Astrocyte (in vitro differentiated cells and primary cell): ENCODE measurements at regions not wholly inside any gene's neighbourhood (a gene's known extent, or its start where the extent isn't known, plus 50 kb on each side); places are given as distances from the start of the nearest gene placed in this dataset.

ENCODE experiments used
- DNase-seq: peaks from one replicate; pipeline ENCODE4 v3.0.0-alpha.2; 2010; ENCODE audit warnings: low read depth
- FAIRE-seq: peaks from 2 replicates; lab custom pipeline; 2011; peaks lifted over from hg19 to GRCh38; lab: Jason Lieb, UNC
- H2AFZ ChIP-seq: 2 replicates; pipeline ENCODE4 v1.6.0; 2012; ENCODE audit warnings: low read depth, low read length, inconsistent platforms
- H3K27ac ChIP-seq: 2 replicates; pipeline ENCODE4 v1.5.1; 2011; ENCODE audit warnings: low read depth, low read length, inconsistent platforms
- H3K27me3 ChIP-seq: 2 replicates; pipeline ENCODE4 v1.6.0; 2011; ENCODE audit warnings: low read length, inconsistent platforms; ENCODE audit not compliant: insufficient read depth
- H3K36me3 ChIP-seq: 2 replicates; pipeline ENCODE4 v1.5.1; 2011; ENCODE audit warnings: low read length, inconsistent platforms; ENCODE audit not compliant: insufficient read depth
- H3K4me1 ChIP-seq: 2 replicates; pipeline ENCODE4 v1.5.1; 2011; ENCODE audit warnings: low read length, inconsistent platforms; ENCODE audit not compliant: insufficient read depth
- H3K4me2 ChIP-seq: 2 replicates; pipeline ENCODE4 v1.6.0; 2012; ENCODE audit warnings: low read length, inconsistent platforms
- H3K4me3 ChIP-seq: 2 replicates; pipeline ENCODE4 v1.5.1; 2011; ENCODE audit warnings: low read depth, mild to moderate bottlenecking, low read length, inconsistent platforms; ENCODE audit not compliant: insufficient read depth
- H3K79me2 ChIP-seq: 2 replicates; pipeline ENCODE4 v1.6.0; 2012; ENCODE audit warnings: mild to moderate bottlenecking, low read length, inconsistent platforms; ENCODE audit not compliant: insufficient read depth
- H3K9ac ChIP-seq: 2 replicates; pipeline ENCODE4 v1.6.0; 2012; ENCODE audit warnings: mild to moderate bottlenecking, low read length, inconsistent platforms
- H3K9me3 ChIP-seq: 2 replicates; pipeline ENCODE4 v1.5.1; 2012; ENCODE audit warnings: low read depth, mild to moderate bottlenecking, low read length, inconsistent platforms; ENCODE audit not compliant: insufficient read depth
- H4K20me1 ChIP-seq: 2 replicates; pipeline ENCODE4 v1.6.0; 2012; ENCODE audit warnings: low read length, inconsistent platforms; ENCODE audit not compliant: insufficient read depth
- H3K27ac Mint-ChIP-seq: one replicate; pipeline ENCODE4 v1.8.0; 2021; ENCODE audit warnings: mild to moderate bottlenecking, mixed read lengths; ENCODE audit not compliant: unreplicated experiment
- H3K27me3 Mint-ChIP-seq: one replicate; pipeline ENCODE4 v1.8.0; 2021; ENCODE audit warnings: low read depth, mixed read lengths; ENCODE audit not compliant: unreplicated experiment
- H3K36me3 Mint-ChIP-seq: one replicate; pipeline ENCODE4 v1.8.0; 2021; ENCODE audit warnings: low read depth, mixed read lengths; ENCODE audit not compliant: unreplicated experiment
- H3K4me1 Mint-ChIP-seq: one replicate; pipeline ENCODE4 v1.8.0; 2021; ENCODE audit warnings: low read depth, mixed read lengths; ENCODE audit not compliant: unreplicated experiment
- H3K4me3 Mint-ChIP-seq: one replicate; pipeline ENCODE4 v1.8.0; 2021; ENCODE audit warnings: mild to moderate bottlenecking, moderate library complexity, mixed read lengths; ENCODE audit not compliant: unreplicated experiment
- H3K9me3 Mint-ChIP-seq: one replicate; pipeline ENCODE4 v1.8.0; 2021; ENCODE audit warnings: mild to moderate bottlenecking, mixed read lengths; ENCODE audit not compliant: unreplicated experiment
- CTCF ChIP-seq: IDR thresholded peaks from 2 replicates; pipeline ENCODE4 v1.5.1; 2011; ENCODE audit warnings: low read depth, mild to moderate bottlenecking, inconsistent platforms, low read length, moderate library complexity; ENCODE audit not compliant: insufficient read depth
- EZH2 ChIP-seq: IDR thresholded peaks from 2 replicates; pipeline ENCODE4 v1.6.1; 2012; ENCODE audit warnings: mild to moderate bottlenecking, low read length, inconsistent platforms; ENCODE audit not compliant: insufficient read depth

GRCh38 chr2:128562471-128563347 is 244.0 kb upstream of the HS6ST1 start:
- no peaks in the 10 kb centered on the region for H4K20me1 ChIP-seq
- TF ChIP-seq EZH2: no peak
- no peak for TF ChIP-seq CTCF
- no peak overlapping the region for H3K4me3 ChIP-seq
- peak overlapping the region; percentile 17 for H3K4me2 ChIP-seq
- H3K9me3 ChIP-seq: no peaks in the 10 kb centered on the region
- H3K27ac ChIP-seq: peak overlapping the region; percentile 74
- H3K9ac ChIP-seq: peak overlapping the region; percentile 36
- H3K36me3 ChIP-seq: no peaks in the 10 kb centered on the region
- peak; percentile 69 for DNase-seq
- no peak overlapping the region for H3K4me3 Mint-ChIP-seq
- H3K36me3 Mint-ChIP-seq: no peaks in the 10 kb centered on the region
- peaks cover 22% of the 10 kb centered on the region for H3K4me1 ChIP-seq
- no peaks in the 10 kb centered on the region for H3K27me3 ChIP-seq
- H2AFZ ChIP-seq: peak overlapping the region; percentile 18
- FAIRE-seq: no peak
- H3K79me2 ChIP-seq: no peaks in the 10 kb centered on the region
- H3K27ac Mint-ChIP-seq: peak overlapping the region; percentile 87
- peaks cover 15% of the 10 kb centered on the region for H3K4me1 Mint-ChIP-seq
- no peaks in the 10 kb centered on the region for H3K9me3 Mint-ChIP-seq
- H3K27me3 Mint-ChIP-seq: peaks cover 13% of the 10 kb centered on the region

- Histone ChIP-seq H3K27me3 (no peaks in the 10 kb centered on the region), H3K9me3 (no peaks in the 10 kb centered on the region), H4K20me1 (no peaks in the 10 kb centered on the region), H3K36me3 (no peaks in the 10 kb centered on the region), H3K4me3 (no peak overlapping the region), H3K27ac (peak overlapping the region; percentile 74), H2AFZ (peak overlapping the region; percentile 18), H3K9ac (peak overlapping the region; percentile 36), H3K4me2 (peak overlapping the region; percentile 17), H3K4me1 (peaks cover 22% of the 10 kb centered on the region), H3K79me2 (no peaks in the 10 kb centered on the region)
- H3K36me3 Mint-ChIP-seq: no peaks in the 10 kb centered on the region
- FAIRE-seq (peak; percentile 64), DNase-seq (peak; percentile 98)
- H3K27me3 Mint-ChIP-seq: peaks cover 13% of the 10 kb centered on the region
- no peaks in the 10 kb centered on the region for H3K9me3 Mint-ChIP-seq
- H3K27ac Mint-ChIP-seq: peak overlapping the region; percentile 87
- H3K4me1 Mint-ChIP-seq: peaks cover 17% of the 10 kb centered on the region
- TF ChIP-seq CTCF (no peak), EZH2 (no peak)
- H3K4me3 Mint-ChIP-seq: no peak overlapping the region
These were observed 244.7 kb upstream of the HS6ST1 start for GRCh38 chr2:128563348-128563687.

GRCh38 chr2:128564131-128564530 is 245.5 kb upstream of the HS6ST1 start:
- no peak for DNase-seq
- Histone ChIP-seq H3K79me2 (no peaks in the 10 kb centered on the region), H2AFZ (no peak overlapping the region), H4K20me1 (no peaks in the 10 kb centered on the region), H3K4me2 (no peak overlapping the region), H3K36me3 (no peaks in the 10 kb centered on the region), H3K27ac (no peak overlapping the region), H3K4me3 (no peak overlapping the region), H3K27me3 (no peaks in the 10 kb centered on the region), H3K9me3 (no peaks in the 10 kb centered on the region), H3K9ac (no peak overlapping the region), H3K4me1 (peaks cover 22% of the 10 kb centered on the region)
- FAIRE-seq: no peak
- H3K36me3 Mint-ChIP-seq: no peaks in the 10 kb centered on the region
- H3K4me3 Mint-ChIP-seq: no peak overlapping the region
- TF ChIP-seq CTCF: no peak
- TF ChIP-seq EZH2: no peak
- H3K27me3 Mint-ChIP-seq: peaks cover 12% of the 10 kb centered on the region
- H3K4me1 Mint-ChIP-seq: peaks cover 17% of the 10 kb centered on the region
- no peaks in the 10 kb centered on the region for H3K9me3 Mint-ChIP-seq
- H3K27ac Mint-ChIP-seq: no peak overlapping the region
